ENCODE measurements at regions not wholly inside any gene's neighbourhood (a gene's known extent, or its start where the extent isn't known, plus 50 kb on each side); places are given as distances from the start of the nearest gene placed in this dataset.

DNA sequence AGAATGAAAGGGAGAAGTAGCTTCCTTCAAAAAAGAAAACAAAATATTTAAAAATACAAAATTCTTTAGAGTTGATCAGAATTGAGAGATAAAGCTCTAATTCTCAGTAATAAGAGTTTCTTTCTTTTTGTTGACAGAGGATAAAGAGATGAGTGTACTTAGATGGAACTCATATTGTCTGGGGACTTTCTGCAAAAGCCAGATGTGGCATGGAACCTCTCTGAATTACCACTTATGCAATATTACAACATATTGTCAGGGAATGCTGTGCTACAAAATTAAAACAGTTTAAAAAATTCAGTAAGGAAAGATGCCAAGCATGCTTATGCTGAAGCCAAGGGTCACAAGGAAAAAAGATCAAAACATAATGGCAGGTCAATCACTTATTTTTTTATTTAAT is 386.6 kb upstream of the LRATD1 start:
- TF ChIP-seq POLR2A (IDR thresholded peaks at IDR 0.05; ENCODE audit: low read depth) = no peak
- TF ChIP-seq, protein P1, sequence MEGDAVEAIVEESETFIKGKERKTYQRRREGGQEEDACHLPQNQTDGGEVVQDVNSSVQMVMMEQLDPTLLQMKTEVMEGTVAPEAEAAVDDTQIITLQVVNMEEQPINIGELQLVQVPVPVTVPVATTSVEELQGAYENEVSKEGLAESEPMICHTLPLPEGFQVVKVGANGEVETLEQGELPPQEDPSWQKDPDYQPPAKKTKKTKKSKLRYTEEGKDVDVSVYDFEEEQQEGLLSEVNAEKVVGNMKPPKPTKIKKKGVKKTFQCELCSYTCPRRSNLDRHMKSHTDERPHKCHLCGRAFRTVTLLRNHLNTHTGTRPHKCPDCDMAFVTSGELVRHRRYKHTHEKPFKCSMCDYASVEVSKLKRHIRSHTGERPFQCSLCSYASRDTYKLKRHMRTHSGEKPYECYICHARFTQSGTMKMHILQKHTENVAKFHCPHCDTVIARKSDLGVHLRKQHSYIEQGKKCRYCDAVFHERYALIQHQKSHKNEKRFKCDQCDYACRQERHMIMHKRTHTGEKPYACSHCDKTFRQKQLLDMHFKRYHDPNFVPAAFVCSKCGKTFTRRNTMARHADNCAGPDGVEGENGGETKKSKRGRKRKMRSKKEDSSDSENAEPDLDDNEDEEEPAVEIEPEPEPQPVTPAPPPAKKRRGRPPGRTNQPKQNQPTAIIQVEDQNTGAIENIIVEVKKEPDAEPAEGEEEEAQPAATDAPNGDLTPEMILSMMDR (IDR thresholded peaks at IDR 0.05) = no peak
- TF ChIP-seq POLR2AphosphoS5 (IDR thresholded peaks at IDR 0.05) = no peak
- TF ChIP-seq EP300 (IDR thresholded peaks at IDR 0.05) = no peak
